ENCODE measurements at regions not wholly inside any gene's neighbourhood (a gene's known extent, or its start where the extent isn't known, plus 50 kb on each side); places are given as distances from the start of the nearest gene placed in this dataset.

DNA sequence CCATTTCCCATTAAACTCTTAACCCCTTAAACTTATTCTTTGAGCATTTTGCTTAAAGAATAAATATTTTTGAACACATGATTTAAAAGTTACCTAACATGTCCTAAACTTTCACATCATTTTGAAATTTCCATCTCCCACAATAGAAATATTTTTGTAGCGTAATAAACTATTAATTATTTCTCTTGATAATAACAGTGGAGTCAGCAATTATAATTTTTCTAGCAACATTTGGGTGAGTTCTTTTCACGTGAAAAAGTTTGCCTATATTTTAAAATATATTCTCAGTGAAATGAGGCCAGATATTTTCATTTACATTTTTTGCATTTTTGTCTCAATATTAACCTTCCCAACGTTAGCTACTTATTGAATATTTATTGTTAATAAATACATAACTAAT is 320.4 kb upstream of the CRIM1 start:
- H3F3A ChIP-seq (ENCODE audit: low read depth): no peaks in the 10 kb centered on the region
- H3K36me3 ChIP-seq (ENCODE audit: insufficient read depth, low read length): no peaks in the 10 kb centered on the region
- H3K9me2 ChIP-seq (replicated peaks; ENCODE audit: low read depth, low read length): no peaks in the 10 kb centered on the region
- H3K79me2 ChIP-seq (ENCODE audit: insufficient read depth, low read length): no peaks in the 10 kb centered on the region
- no peak overlapping the region for H2AFZ ChIP-seq (ENCODE audit: low read length)
- no peak for TF ChIP-seq CTCF (conservative IDR thresholded peaks at IDR 0.05; ENCODE audit: low read length)
- TF ChIP-seq EZH2phosphoT487 (IDR thresholded peaks at IDR 0.05; ENCODE audit: borderline replicate concordance): no peak
- H3K4me3 ChIP-seq (ENCODE audit: low read length, poor library complexity, severe bottlenecking): no peak overlapping the region
- no peaks in the 10 kb centered on the region for H3K27me3 ChIP-seq (ENCODE audit: insufficient read depth, low read length, poor library complexity, severe bottlenecking)
- H3K4me2 ChIP-seq (ENCODE audit: low read depth, low read length, poor library complexity, severe bottlenecking): no peak overlapping the region
- H3K9ac ChIP-seq (ENCODE audit: low read depth, low read length, poor library complexity, severe bottlenecking): no peak overlapping the region
- H3K4me1 ChIP-seq (ENCODE audit: insufficient read depth, low read length, poor library complexity, severe bottlenecking): no peaks in the 10 kb centered on the region
- no peaks in the 10 kb centered on the region for H3K9me3 ChIP-seq (ENCODE audit: insufficient read depth, low read depth, low read length)
- no peaks in the 10 kb centered on the region for H4K20me1 ChIP-seq (ENCODE audit: insufficient read depth, low read length, poor library complexity, severe bottlenecking)

- H2AFZ ChIP-seq (ENCODE audit: low read length): no peak overlapping the region
These were observed 323.5 kb upstream of the CRIM1 start for GRCh38 chr2:36032046-36032445.

DNA sequence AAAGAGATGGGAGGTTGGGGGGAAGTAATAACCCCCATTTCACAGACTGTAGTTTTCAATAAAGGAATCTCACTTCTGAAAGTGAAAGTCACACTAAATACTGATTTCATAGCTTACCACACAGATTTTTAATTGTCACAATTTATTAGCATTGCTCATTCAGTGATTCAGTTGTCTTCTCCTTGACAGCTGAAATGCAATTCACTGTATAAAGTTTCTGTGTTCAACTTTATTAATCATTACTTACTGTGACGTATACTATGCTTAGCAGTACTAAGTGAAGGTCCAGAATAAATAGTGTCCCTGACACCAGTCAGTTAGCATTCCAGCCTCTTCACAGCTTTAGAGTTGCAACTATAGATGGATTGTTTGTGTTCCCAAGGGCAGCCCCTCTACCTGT is 324.1 kb upstream of the CRIM1 start:
- Histone ChIP-seq H3K27me3 (ENCODE audit: insufficient read depth, low read length, poor library complexity, severe bottlenecking) (no peaks in the 10 kb centered on the region), H4K20me1 (ENCODE audit: insufficient read depth, low read length, poor library complexity, severe bottlenecking) (no peaks in the 10 kb centered on the region), H3K9me3 (ENCODE audit: insufficient read depth, low read depth, low read length) (no peaks in the 10 kb centered on the region), H3K9ac (ENCODE audit: low read depth, low read length, poor library complexity, severe bottlenecking) (no peak overlapping the region), H3K36me3 (ENCODE audit: insufficient read depth, low read length) (no peaks in the 10 kb centered on the region), H3K4me1 (ENCODE audit: insufficient read depth, low read length, poor library complexity, severe bottlenecking) (no peaks in the 10 kb centered on the region), H2AFZ (ENCODE audit: low read length) (no peak overlapping the region), H3K4me2 (ENCODE audit: low read depth, low read length, poor library complexity, severe bottlenecking) (no peak overlapping the region), H3K79me2 (ENCODE audit: insufficient read depth, low read length) (no peaks in the 10 kb centered on the region), H3K4me3 (ENCODE audit: low read length, poor library complexity, severe bottlenecking) (no peak overlapping the region), H3K9me2 (replicated peaks; ENCODE audit: low read depth, low read length) (no peaks in the 10 kb centered on the region), H3F3A (ENCODE audit: low read depth) (no peaks in the 10 kb centered on the region)
- no peak for TF ChIP-seq EZH2phosphoT487 (IDR thresholded peaks at IDR 0.05; ENCODE audit: borderline replicate concordance)
- TF ChIP-seq CTCF (conservative IDR thresholded peaks at IDR 0.05; ENCODE audit: low read length): no peak

More at GRCh38 chr2:36032046-36032445, 323.5 kb upstream of the CRIM1 start:
- no peaks in the 10 kb centered on the region for H4K20me1 ChIP-seq (ENCODE audit: insufficient read depth, low read length, poor library complexity, severe bottlenecking)
- no peak overlapping the region for H3K4me2 ChIP-seq (ENCODE audit: low read depth, low read length, poor library complexity, severe bottlenecking)
- H3K27me3 ChIP-seq (ENCODE audit: insufficient read depth, low read length, poor library complexity, severe bottlenecking): no peaks in the 10 kb centered on the region
- no peaks in the 10 kb centered on the region for H3K9me3 ChIP-seq (ENCODE audit: insufficient read depth, low read depth, low read length)
- no peaks in the 10 kb centered on the region for H3F3A ChIP-seq (ENCODE audit: low read depth)
- no peak overlapping the region for H3K9ac ChIP-seq (ENCODE audit: low read depth, low read length, poor library complexity, severe bottlenecking)
- H3K4me1 ChIP-seq (ENCODE audit: insufficient read depth, low read length, poor library complexity, severe bottlenecking): no peaks in the 10 kb centered on the region
- H3K79me2 ChIP-seq (ENCODE audit: insufficient read depth, low read length): no peaks in the 10 kb centered on the region
- H3K9me2 ChIP-seq (replicated peaks; ENCODE audit: low read depth, low read length): no peaks in the 10 kb centered on the region
- TF ChIP-seq CTCF (conservative IDR thresholded peaks at IDR 0.05; ENCODE audit: low read length): no peak
- TF ChIP-seq EZH2phosphoT487 (IDR thresholded peaks at IDR 0.05; ENCODE audit: borderline replicate concordance): no peak
- no peaks in the 10 kb centered on the region for H3K36me3 ChIP-seq (ENCODE audit: insufficient read depth, low read length)
- H3K4me3 ChIP-seq (ENCODE audit: low read length, poor library complexity, severe bottlenecking): no peak overlapping the region
